ENCODE measurements at regions not wholly inside any gene's neighbourhood (a gene's known extent, or its start where the extent isn't known, plus 50 kb on each side); places are given as distances from the start of the nearest gene placed in this dataset.

GRCh38 chr4:156710365-156711192 is 261.0 kb downstream of the PDGFC start:
- FAIRE-seq (no peak), DNase-seq (no peak)
- no peak overlapping the region for H3K27ac ChIP-seq (ENCODE audit: low read depth in 1 of 3, low read length in 2 of 3)
- H3K9me3 ChIP-seq (ENCODE audit: control insufficient read depth in 2 of 2, insufficient read depth in 1 of 2, low read depth in 1 of 2, low read length in 1 of 2) = no peaks in the 10 kb centered on the region
- no peaks in the 10 kb centered on the region for H3K36me3 ChIP-seq (ENCODE audit: control insufficient read depth in 3 of 3, insufficient read depth in 2 of 3, low read depth in 1 of 3, low read length in 3 of 3)
- no peak overlapping the region for H3K4me3 ChIP-seq (ENCODE audit: low read depth in 1 of 3, low read length in 3 of 3)
- H3K27me3 ChIP-seq (ENCODE audit: control insufficient read depth in 3 of 3, insufficient read depth in 3 of 3, low read length in 3 of 3) = no peaks in the 10 kb centered on the region
- 78 to 79% (median 78%) methylated on average over 4 of the region's 4 CpGs for WGBS, 3 donors
- no peaks in the 10 kb centered on the region for H3K4me1 ChIP-seq (ENCODE audit: control insufficient read depth in 3 of 3, insufficient read depth in 2 of 3, low read depth in 1 of 3, low read length in 2 of 3)

- WGBS, 3 donors = 24 to 42% (median 33%) methylated on average over 1 of the region's 1 CpG
- DNase-seq (no peak), FAIRE-seq (no peak)
Measured at GRCh38 chr4:156705311-156705710, 266.3 kb downstream of the PDGFC start.

DNA sequence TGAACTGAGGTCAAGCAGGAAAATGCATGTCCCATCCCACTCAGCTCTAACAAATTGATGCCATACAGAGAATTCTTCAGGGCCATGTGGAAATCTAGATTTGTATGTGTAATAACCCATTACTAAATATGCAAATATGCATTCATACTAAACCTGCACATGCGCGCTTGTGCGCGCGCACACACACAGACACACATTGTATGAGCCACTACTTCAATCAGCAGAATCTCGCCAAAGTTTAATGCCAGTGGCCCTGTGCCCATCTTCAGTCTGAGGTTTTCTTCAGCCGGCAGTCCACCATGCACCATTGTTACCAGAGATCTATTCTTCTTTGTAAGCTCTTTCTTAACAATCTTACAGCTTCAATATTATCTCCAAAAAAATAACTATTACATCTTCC is 276.4 kb downstream of the PDGFC start:
- Histone ChIP-seq H3K27me3 (ENCODE audit: control insufficient read depth in 3 of 3, insufficient read depth in 3 of 3, low read length in 3 of 3) (no peaks in the 10 kb centered on the region), H3K4me3 (ENCODE audit: low read depth in 1 of 3, low read length in 3 of 3) (no peak overlapping the region), H3K36me3 (ENCODE audit: control insufficient read depth in 3 of 3, insufficient read depth in 2 of 3, low read depth in 1 of 3, low read length in 3 of 3) (no peaks in the 10 kb centered on the region), H3K4me1 (ENCODE audit: control insufficient read depth in 3 of 3, insufficient read depth in 2 of 3, low read depth in 1 of 3, low read length in 2 of 3) (no peaks in the 10 kb centered on the region), H3K27ac (ENCODE audit: low read depth in 1 of 3, low read length in 2 of 3) (no peak overlapping the region), H3K9me3 (ENCODE audit: control insufficient read depth in 2 of 2, insufficient read depth in 1 of 2, low read depth in 1 of 2, low read length in 1 of 2) (peaks cover 0 to 2% of the 10 kb centered on the region in 2 donors)
- FAIRE-seq (no peak), DNase-seq (no peak)
- 88 to 94% (median 89%) methylated on average over 7 of the region's 7 CpGs for WGBS, 3 donors

More at GRCh38 chr4:156705311-156705710, 266.3 kb downstream of the PDGFC start:
- no peak overlapping the region for H3K4me3 ChIP-seq (ENCODE audit: low read depth in 1 of 3, low read length in 3 of 3)
- no peaks in the 10 kb centered on the region for H3K9me3 ChIP-seq (ENCODE audit: control insufficient read depth in 2 of 2, insufficient read depth in 1 of 2, low read depth in 1 of 2, low read length in 1 of 2)
- H3K4me1 ChIP-seq (ENCODE audit: control insufficient read depth in 3 of 3, insufficient read depth in 2 of 3, low read depth in 1 of 3, low read length in 2 of 3) = no peaks in the 10 kb centered on the region
- no peaks in the 10 kb centered on the region for H3K27me3 ChIP-seq (ENCODE audit: control insufficient read depth in 3 of 3, insufficient read depth in 3 of 3, low read length in 3 of 3)
- no peak overlapping the region for H3K27ac ChIP-seq (ENCODE audit: low read depth in 1 of 3, low read length in 2 of 3)
- no peaks in the 10 kb centered on the region for H3K36me3 ChIP-seq (ENCODE audit: control insufficient read depth in 3 of 3, insufficient read depth in 2 of 3, low read depth in 1 of 3, low read length in 3 of 3)

DNA sequence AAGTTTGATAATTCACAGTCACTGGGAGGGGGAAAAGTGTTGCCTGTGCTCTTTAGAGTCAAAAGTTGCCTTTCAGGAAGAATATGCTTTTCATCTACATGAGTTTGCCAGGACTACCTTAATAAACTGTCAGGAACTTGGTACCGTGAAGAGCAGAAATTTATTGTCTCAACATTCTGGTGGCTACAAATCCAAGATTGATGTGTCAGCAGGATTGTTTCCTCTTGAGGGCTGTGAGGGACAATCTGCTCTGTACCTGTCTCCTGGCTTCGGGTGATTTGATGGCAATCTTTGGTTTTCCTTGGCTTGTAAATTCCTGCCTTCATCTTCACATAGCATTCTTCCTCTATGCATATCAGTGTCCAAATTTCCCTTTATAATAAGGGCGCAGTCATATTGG is 277.2 kb downstream of the PDGFC start:
- peaks cover 0 to 2% of the 10 kb centered on the region in 2 donors for H3K9me3 ChIP-seq (ENCODE audit: control insufficient read depth in 2 of 2, insufficient read depth in 1 of 2, low read depth in 1 of 2, low read length in 1 of 2)
- DNase-seq = no peak
- H3K27me3 ChIP-seq (ENCODE audit: control insufficient read depth in 3 of 3, insufficient read depth in 3 of 3, low read length in 3 of 3) = no peaks in the 10 kb centered on the region
- WGBS, 3 donors = 48 to 62% (median 58%) methylated on average over 3 of the region's 3 CpGs
- no peak for FAIRE-seq
- no peak overlapping the region for H3K4me3 ChIP-seq (ENCODE audit: low read depth in 1 of 3, low read length in 3 of 3)
- no peaks in the 10 kb centered on the region for H3K4me1 ChIP-seq (ENCODE audit: control insufficient read depth in 3 of 3, insufficient read depth in 2 of 3, low read depth in 1 of 3, low read length in 2 of 3)
- H3K27ac ChIP-seq (ENCODE audit: low read depth in 1 of 3, low read length in 2 of 3) = no peak overlapping the region
- no peaks in the 10 kb centered on the region for H3K36me3 ChIP-seq (ENCODE audit: control insufficient read depth in 3 of 3, insufficient read depth in 2 of 3, low read depth in 1 of 3, low read length in 3 of 3)

- no peak overlapping the region for H3K4me3 ChIP-seq (ENCODE audit: low read depth in 1 of 3, low read length in 3 of 3)
- 7 to 31% (median 13%) methylated on average over 1 of the region's 1 CpG for WGBS, 3 donors
- H3K4me1 ChIP-seq (ENCODE audit: control insufficient read depth in 3 of 3, insufficient read depth in 2 of 3, low read depth in 1 of 3, low read length in 2 of 3) = no peaks in the 10 kb centered on the region
- no peaks in the 10 kb centered on the region for H3K36me3 ChIP-seq (ENCODE audit: control insufficient read depth in 3 of 3, insufficient read depth in 2 of 3, low read depth in 1 of 3, low read length in 3 of 3)
- DNase-seq (peak in 1 of 2 donors; percentile 6), FAIRE-seq (no peak)
- peaks cover 0 to 2% of the 10 kb centered on the region in 2 donors for H3K9me3 ChIP-seq (ENCODE audit: control insufficient read depth in 2 of 2, insufficient read depth in 1 of 2, low read depth in 1 of 2, low read length in 1 of 2)
- no peak overlapping the region for H3K27ac ChIP-seq (ENCODE audit: low read depth in 1 of 3, low read length in 2 of 3)
- no peaks in the 10 kb centered on the region for H3K27me3 ChIP-seq (ENCODE audit: control insufficient read depth in 3 of 3, insufficient read depth in 3 of 3, low read length in 3 of 3)
Measured at GRCh38 chr4:156693557-156693956, 278.0 kb downstream of the PDGFC start.

GRCh38 chr4:156692016-156692415 is 279.6 kb downstream of the PDGFC start:
- H3K9me3 ChIP-seq (ENCODE audit: control insufficient read depth in 2 of 2, insufficient read depth in 1 of 2, low read depth in 1 of 2, low read length in 1 of 2) = peaks cover 0 to 2% of the 10 kb centered on the region in 2 donors
- H3K36me3 ChIP-seq (ENCODE audit: control insufficient read depth in 3 of 3, insufficient read depth in 2 of 3, low read depth in 1 of 3, low read length in 3 of 3) = no peaks in the 10 kb centered on the region
- no peak overlapping the region for H3K27ac ChIP-seq (ENCODE audit: low read depth in 1 of 3, low read length in 2 of 3)
- FAIRE-seq (no peak), DNase-seq (no peak)
- no peaks in the 10 kb centered on the region for H3K4me1 ChIP-seq (ENCODE audit: control insufficient read depth in 3 of 3, insufficient read depth in 2 of 3, low read depth in 1 of 3, low read length in 2 of 3)
- H3K4me3 ChIP-seq (ENCODE audit: low read depth in 1 of 3, low read length in 3 of 3) = no peak overlapping the region
- no peaks in the 10 kb centered on the region for H3K27me3 ChIP-seq (ENCODE audit: control insufficient read depth in 3 of 3, insufficient read depth in 3 of 3, low read length in 3 of 3)
- WGBS, 3 donors = 84 to 88% (median 87%) methylated on average over 1 of the region's 1 CpG

GRCh38 chr4:156690572-156690971 is 281.0 kb downstream of the PDGFC start:
- Histone ChIP-seq H3K36me3 (ENCODE audit: control insufficient read depth in 3 of 3, insufficient read depth in 2 of 3, low read depth in 1 of 3, low read length in 3 of 3) (no peaks in the 10 kb centered on the region), H3K27ac (ENCODE audit: low read depth in 1 of 3, low read length in 2 of 3) (no peak overlapping the region), H3K9me3 (ENCODE audit: control insufficient read depth in 2 of 2, insufficient read depth in 1 of 2, low read depth in 1 of 2, low read length in 1 of 2) (peaks cover 0 to 2% of the 10 kb centered on the region in 2 donors), H3K4me1 (ENCODE audit: control insufficient read depth in 3 of 3, insufficient read depth in 2 of 3, low read depth in 1 of 3, low read length in 2 of 3) (no peaks in the 10 kb centered on the region), H3K4me3 (ENCODE audit: low read depth in 1 of 3, low read length in 3 of 3) (no peak overlapping the region), H3K27me3 (ENCODE audit: control insufficient read depth in 3 of 3, insufficient read depth in 3 of 3, low read length in 3 of 3) (no peaks in the 10 kb centered on the region)
- DNase-seq (no peak), FAIRE-seq (no peak)
- WGBS, 3 donors = 90 to 93% (median 91%) methylated on average over 2 of the region's 2 CpGs

- Histone ChIP-seq H3K27me3 (ENCODE audit: control insufficient read depth in 3 of 3, insufficient read depth in 3 of 3, low read length in 3 of 3) (no peaks in the 10 kb centered on the region), H3K27ac (ENCODE audit: low read depth in 1 of 3, low read length in 2 of 3) (no peak overlapping the region), H3K9me3 (ENCODE audit: control insufficient read depth in 2 of 2, insufficient read depth in 1 of 2, low read depth in 1 of 2, low read length in 1 of 2) (no peaks in the 10 kb centered on the region), H3K4me1 (ENCODE audit: control insufficient read depth in 3 of 3, insufficient read depth in 2 of 3, low read depth in 1 of 3, low read length in 2 of 3) (no peaks in the 10 kb centered on the region), H3K4me3 (ENCODE audit: low read depth in 1 of 3, low read length in 3 of 3) (no peak overlapping the region), H3K36me3 (ENCODE audit: control insufficient read depth in 3 of 3, insufficient read depth in 2 of 3, low read depth in 1 of 3, low read length in 3 of 3) (no peaks in the 10 kb centered on the region)
- no peak for FAIRE-seq
- no peak for DNase-seq
- 55 to 80% (median 70%) methylated on average over 3 of the region's 3 CpGs for WGBS, 3 donors
Measured at GRCh38 chr4:156686120-156686519, 285.5 kb downstream of the PDGFC start.

GRCh38 chr4:156685308-156685707 is 286.3 kb downstream of the PDGFC start:
- H3K9me3 ChIP-seq (ENCODE audit: control insufficient read depth in 2 of 2, insufficient read depth in 1 of 2, low read depth in 1 of 2, low read length in 1 of 2) = no peaks in the 10 kb centered on the region
- no peaks in the 10 kb centered on the region for H3K4me1 ChIP-seq (ENCODE audit: control insufficient read depth in 3 of 3, insufficient read depth in 2 of 3, low read depth in 1 of 3, low read length in 2 of 3)
- no peaks in the 10 kb centered on the region for H3K27me3 ChIP-seq (ENCODE audit: control insufficient read depth in 3 of 3, insufficient read depth in 3 of 3, low read length in 3 of 3)
- 57 to 76% (median 69%) methylated on average over 3 of the region's 3 CpGs for WGBS, 3 donors
- no peaks in the 10 kb centered on the region for H3K36me3 ChIP-seq (ENCODE audit: control insufficient read depth in 3 of 3, insufficient read depth in 2 of 3, low read depth in 1 of 3, low read length in 3 of 3)
- no peak for FAIRE-seq
- no peak overlapping the region for H3K27ac ChIP-seq (ENCODE audit: low read depth in 1 of 3, low read length in 2 of 3)
- no peak overlapping the region for H3K4me3 ChIP-seq (ENCODE audit: low read depth in 1 of 3, low read length in 3 of 3)
- DNase-seq = no peak

All from small intestine (tissue), 7 donors.